Medulla oblongata (tissue), 1 donor: ENCODE measurements at regions not wholly inside any gene's neighbourhood (a gene's known extent, or its start where the extent isn't known, plus 50 kb on each side); places are given as distances from the start of the nearest gene placed in this dataset.

Source experiments
- DNase-seq: peaks from one replicate; pipeline ENCODE4 v3.0.0-alpha.2; 2015; ENCODE audit errors: extremely low spot score

- DNase-seq: peak; percentile 71
These were observed 1258.8 kb downstream of the BRD1 start for GRCh38 chr22:48568736-48569330.

- DNase-seq: no peak
These were observed 1260.3 kb downstream of the BRD1 start for GRCh38 chr22:48567213-48567975.

- no peak for DNase-seq
These were observed 1260.9 kb downstream of the BRD1 start for GRCh38 chr22:48566741-48567140.

- DNase-seq: no peak
These were observed 1261.7 kb downstream of the BRD1 start for GRCh38 chr22:48565901-48566501.

GRCh38 chr22:48564995-48565394, 1262.7 kb downstream of the BRD1 start:
- DNase-seq: no peak

- no peak for DNase-seq
These were observed 1263.7 kb downstream of the BRD1 start for GRCh38 chr22:48563966-48564330.

GRCh38 chr22:48563118-48563965, 1264.3 kb downstream of the BRD1 start:
- DNase-seq: no peak

GRCh38 chr22:48561676-48562075, 1266.0 kb downstream of the BRD1 start:
- no peak for DNase-seq

GRCh38 chr22:48560836-48561235, 1266.8 kb downstream of the BRD1 start:
- no peak for DNase-seq

GRCh38 chr22:48560389-48560751, 1267.3 kb downstream of the BRD1 start:
- no peak for DNase-seq

GRCh38 chr22:48559647-48560388, 1267.9 kb downstream of the BRD1 start:
- DNase-seq: no peak

- no peak for DNase-seq
These were observed 1268.9 kb downstream of the BRD1 start for GRCh38 chr22:48558606-48559402.

- no peak for DNase-seq
These were observed 1269.7 kb downstream of the BRD1 start for GRCh38 chr22:48558016-48558415.

GRCh38 chr22:48557473-48557872, 1270.2 kb downstream of the BRD1 start:
- DNase-seq: no peak

- no peak for DNase-seq
These were observed 1270.9 kb downstream of the BRD1 start for GRCh38 chr22:48556751-48557150.

- DNase-seq: no peak
These were observed 1271.5 kb downstream of the BRD1 start for GRCh38 chr22:48556222-48556621.

GRCh38 chr22:48555606-48556005, 1272.1 kb downstream of the BRD1 start:
- DNase-seq: no peak

- no peak for DNase-seq
These were observed 1272.6 kb downstream of the BRD1 start for GRCh38 chr22:48554893-48555572.

- DNase-seq: no peak
These were observed 1273.9 kb downstream of the BRD1 start for GRCh38 chr22:48553694-48554308.

GRCh38 chr22:48553119-48553518, 1274.6 kb downstream of the BRD1 start:
- no peak for DNase-seq
